ENCODE measurements at regions not wholly inside any gene's neighbourhood (a gene's known extent, or its start where the extent isn't known, plus 50 kb on each side); places are given as distances from the start of the nearest gene placed in this dataset.

GRCh38 chr2:78928502-78928901, 97.0 kb upstream of the REG3G start:
- no peaks in the 10 kb centered on the region for H3K27me3 Mint-ChIP-seq
- intact Hi-C loops (cut with DNase I, micrococcal nuclease): no loop called here
- CTCF ChIA-PET: no interaction called here
- H3K36me3 Mint-ChIP-seq (ENCODE audit: low read depth): no peaks in the 10 kb centered on the region
- POLR2A ChIA-PET: no interaction called here
- no peak overlapping the region for H3K27ac Mint-ChIP-seq
- no peak overlapping the region for H3K4me3 Mint-ChIP-seq
- peaks cover 10% of the 10 kb centered on the region for H3K9me3 Mint-ChIP-seq (ENCODE audit: low read depth)
- DNase-seq (no peak), ATAC-seq (no peak)
- no peaks in the 10 kb centered on the region for H3K4me1 Mint-ChIP-seq

- ATAC-seq: no peak
Observed at GRCh38 chr2:78940998-78941397, 84.5 kb upstream of the REG3G start.

GRCh38 chr2:78941751-78942150, 83.8 kb upstream of the REG3G start:
- H3K36me3 Mint-ChIP-seq (ENCODE audit: low read depth): no peaks in the 10 kb centered on the region
- ATAC-seq (no peak), DNase-seq (no peak)
- H3K27me3 Mint-ChIP-seq: no peaks in the 10 kb centered on the region
- intact Hi-C loops (cut with DNase I, micrococcal nuclease): no loop called here
- peaks cover 2% of the 10 kb centered on the region for H3K9me3 Mint-ChIP-seq (ENCODE audit: low read depth)
- ChIA-PET CTCF (no interaction called here), POLR2A (no interaction called here)
- H3K27ac Mint-ChIP-seq: no peak overlapping the region
- no peaks in the 10 kb centered on the region for H3K4me1 Mint-ChIP-seq
- H3K4me3 Mint-ChIP-seq: no peak overlapping the region

More at GRCh38 chr2:78940998-78941397, 84.5 kb upstream of the REG3G start:
- Mint-ChIP-seq H3K4me3 (no peak overlapping the region), H3K27ac (no peak overlapping the region), H3K4me1 (no peaks in the 10 kb centered on the region), H3K9me3 (ENCODE audit: low read depth) (no peaks in the 10 kb centered on the region), H3K27me3 (no peaks in the 10 kb centered on the region), H3K36me3 (ENCODE audit: low read depth) (no peaks in the 10 kb centered on the region)
- CTCF ChIA-PET: no interaction called here
- no peak for DNase-seq
- intact Hi-C loops (cut with DNase I, micrococcal nuclease): no loop called here
- POLR2A ChIA-PET: no interaction called here

GRCh38 chr2:78963881-78964280, 61.6 kb upstream of the REG3G start:
- H3K27me3 Mint-ChIP-seq: no peaks in the 10 kb centered on the region
- ATAC-seq (no peak), DNase-seq (no peak)
- H3K27ac Mint-ChIP-seq: no peak overlapping the region
- POLR2A ChIA-PET: no interaction called here
- H3K4me1 Mint-ChIP-seq: no peaks in the 10 kb centered on the region
- H3K36me3 Mint-ChIP-seq (ENCODE audit: low read depth): no peaks in the 10 kb centered on the region
- CTCF ChIA-PET: no interaction called here
- intact Hi-C loops (cut with DNase I, micrococcal nuclease): no loop called here
- H3K9me3 Mint-ChIP-seq (ENCODE audit: low read depth): peaks cover 3% of the 10 kb centered on the region
- H3K4me3 Mint-ChIP-seq: no peak overlapping the region

DNA sequence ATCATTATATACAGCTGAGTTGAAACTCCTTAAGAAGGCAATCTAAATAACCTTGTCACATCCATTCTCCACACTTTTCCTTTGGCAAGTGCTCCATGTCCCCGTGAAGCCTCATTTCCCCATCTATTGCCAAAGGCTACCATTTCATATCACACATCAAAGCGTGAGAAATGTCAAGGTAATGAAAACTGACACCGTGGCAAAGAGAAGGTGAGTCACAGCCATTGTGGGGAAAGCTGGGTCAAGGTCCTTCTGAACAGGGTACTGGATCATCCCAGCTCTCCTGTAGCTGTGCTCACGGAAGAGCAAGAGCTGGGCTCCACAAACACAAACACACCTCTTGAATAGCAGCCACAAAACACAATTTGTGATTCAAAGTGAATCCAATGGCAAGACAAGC, 58.2 kb upstream of the REG3G start:
- intact Hi-C loops (cut with DNase I, micrococcal nuclease): no loop called here
- H3K36me3 Mint-ChIP-seq (ENCODE audit: low read depth): no peaks in the 10 kb centered on the region
- no peak overlapping the region for H3K4me3 Mint-ChIP-seq
- H3K27ac Mint-ChIP-seq: no peak overlapping the region
- CTCF ChIA-PET: no interaction called here
- H3K9me3 Mint-ChIP-seq (ENCODE audit: low read depth): peaks cover 1% of the 10 kb centered on the region
- no peaks in the 10 kb centered on the region for H3K27me3 Mint-ChIP-seq
- ATAC-seq (no peak), DNase-seq (no peak)
- H3K4me1 Mint-ChIP-seq: no peaks in the 10 kb centered on the region
- POLR2A ChIA-PET: no interaction called here

DNA sequence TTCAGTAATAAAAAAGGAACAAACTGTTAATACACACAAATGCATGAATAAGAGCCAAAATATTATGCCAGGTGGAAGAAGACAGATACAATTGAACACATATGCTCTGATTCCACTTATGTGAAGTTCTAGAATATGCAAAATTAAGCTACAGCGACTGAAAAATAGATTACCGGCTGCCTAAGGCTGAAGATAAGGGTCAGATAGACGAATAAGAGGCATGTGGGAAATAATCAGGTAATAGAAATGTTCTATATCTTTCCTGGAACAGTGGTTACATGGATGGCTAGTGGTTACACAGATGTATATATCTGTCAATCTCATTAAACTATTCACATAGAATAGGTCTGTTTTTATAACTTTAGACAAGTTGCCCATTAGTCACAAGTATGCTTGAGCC, 51.9 kb upstream of the REG3G start:
- Mint-ChIP-seq H3K27me3 (no peaks in the 10 kb centered on the region), H3K27ac (no peak overlapping the region), H3K4me1 (no peaks in the 10 kb centered on the region), H3K36me3 (ENCODE audit: low read depth) (no peaks in the 10 kb centered on the region), H3K9me3 (ENCODE audit: low read depth) (peaks cover 1% of the 10 kb centered on the region), H3K4me3 (no peak overlapping the region)
- DNase-seq (no peak), ATAC-seq (no peak)
- intact Hi-C loops (cut with DNase I, micrococcal nuclease): no loop called here
- CTCF ChIA-PET: no interaction called here
- POLR2A ChIA-PET: no interaction called here

Measured in activated CD4-positive, alpha-beta T cell treated with anti-CD3 and anti-CD28 coated beads for 36 hours (primary cell).